WTC11 (cell line): ENCODE measurements at regions not wholly inside any gene's neighbourhood (a gene's known extent, or its start where the extent isn't known, plus 50 kb on each side); places are given as distances from the start of the nearest gene placed in this dataset.

Source experiments
- ATF1 ChIP-seq: sonication (generic); formaldehyde crosslinking; IDR thresholded peaks from 2 replicates; pipeline ENCODE4 v1.8.1; 2023; ENCODE audit warnings: mild to moderate bottlenecking, moderate library complexity, missing genetic modification reagents
- ATF2 ChIP-seq: sonication (generic); formaldehyde crosslinking; IDR thresholded peaks from 2 replicates; pipeline ENCODE4 v1.8.1; 2022; ENCODE audit warnings: low read depth, missing genetic modification reagents, borderline replicate concordance
- ATF3 ChIP-seq: sonication (generic); formaldehyde crosslinking; conservative IDR thresholded peaks from 2 replicates; pipeline ENCODE4 v1.8.1; 2022; ENCODE audit warnings: mild to moderate bottlenecking, missing genetic modification reagents
- CTCF ChIP-seq: fragments of 200-600 bp; IDR thresholded peaks from 2 replicates; pipeline ENCODE4 v1.8.0; 2022; ENCODE audit warnings: antibody characterized with exemption
- GRHL2 ChIP-seq: fragments of 250-450 bp; sonication (Bioruptor Pico); IDR thresholded peaks from 2 replicates; pipeline ENCODE4 v1.8.0; 2022; ENCODE audit warnings: mild to moderate bottlenecking, moderate library complexity; ENCODE audit not compliant: insufficient replicate concordance, severe bottlenecking
- IRF2 ChIP-seq: sonication (generic); formaldehyde crosslinking; IDR thresholded peaks from 2 replicates; pipeline ENCODE4 v1.8.0; 2022; ENCODE audit warnings: low read depth, missing genetic modification reagents, borderline replicate concordance
- JAZF1 ChIP-seq: fragments of 250-450 bp; sonication (Bioruptor Pico); IDR thresholded peaks from 2 replicates; pipeline ENCODE4 v1.9.0; 2021; ENCODE audit warnings: moderate library complexity, mild to moderate bottlenecking, inconsistent platforms
- SP1 ChIP-seq: sonication (generic); formaldehyde crosslinking; conservative IDR thresholded peaks from 2 replicates; pipeline ENCODE4 v1.8.1; 2022; ENCODE audit warnings: missing genetic modification reagents
- STAT6 ChIP-seq: sonication (generic); formaldehyde crosslinking; conservative IDR thresholded peaks from 2 replicates; pipeline ENCODE4 v1.8.1; 2023; ENCODE audit warnings: mild to moderate bottlenecking, low read depth, missing genetic modification reagents, moderate library complexity
- TCF7 ChIP-seq: sonication (generic); formaldehyde crosslinking; IDR thresholded peaks from 2 replicates; pipeline ENCODE4 v1.8.0; 2022; ENCODE audit warnings: mild to moderate bottlenecking, low read depth, missing genetic modification reagents, moderate library complexity
- TEAD4 ChIP-seq: sonication (generic); formaldehyde crosslinking; IDR thresholded peaks from 2 replicates; pipeline ENCODE4 v1.8.0; 2022; ENCODE audit warnings: mild to moderate bottlenecking, missing genetic modification reagents

- TF ChIP-seq TEAD4 (CRISPR knock-in tag) (no peak), GRHL2 (no peak), ATF1 (CRISPR knock-in tag) (no peak), CTCF (no peak), IRF2 (CRISPR knock-in tag) (no peak), JAZF1 (CRISPR knock-in tag) (no peak), SP1 (CRISPR knock-in tag) (no peak), ATF2 (CRISPR knock-in tag) (no peak), TCF7 (CRISPR knock-in tag) (no peak), STAT6 (CRISPR knock-in tag) (no peak), ATF3 (CRISPR knock-in tag) (no peak)
Measured at GRCh38 chr3:72448375-72448823, 399.8 kb downstream of the SHQ1 start.
